HG03139 (cell line): ENCODE measurements at regions not wholly inside any gene's neighbourhood (a gene's known extent, or its start where the extent isn't known, plus 50 kb on each side); places are given as distances from the start of the nearest gene placed in this dataset.
A peak's percentile ranks its signal among the peaks of the same experiment; 100 is the strongest.
"Not testable (repeated sequence)": the region's sequence is repeated elsewhere in the genome, so short reads cannot be mapped to it uniquely, and the experiment has no call there.

ENCODE experiments used
- ATAC-seq: cut with Tn5 transposase; IDR thresholded peaks from one replicate; pipeline ENCODE4 v1.9.1; 2021; ENCODE audit not compliant: unreplicated experiment

DNA sequence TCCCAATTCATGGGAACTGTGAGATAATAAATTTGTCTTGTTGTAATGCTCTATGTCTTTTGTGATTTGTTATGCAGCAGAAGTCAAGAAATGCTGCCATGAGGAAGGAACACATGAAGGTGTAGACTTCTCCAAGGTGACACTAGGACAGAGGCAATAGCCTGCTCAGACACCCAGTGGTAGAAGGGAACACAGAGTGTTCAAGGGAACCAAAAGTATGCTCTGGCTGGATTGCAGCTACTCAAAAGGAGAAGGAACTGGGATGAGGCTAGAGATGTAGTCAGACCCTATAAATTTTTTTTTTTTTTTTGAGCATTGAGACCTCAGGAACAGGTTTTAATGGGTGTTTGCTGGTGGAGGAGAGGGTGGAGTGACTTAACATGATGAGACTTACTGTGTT, 232.5 kb downstream of the PARP8 start:
- ATAC-seq: no peak

DNA sequence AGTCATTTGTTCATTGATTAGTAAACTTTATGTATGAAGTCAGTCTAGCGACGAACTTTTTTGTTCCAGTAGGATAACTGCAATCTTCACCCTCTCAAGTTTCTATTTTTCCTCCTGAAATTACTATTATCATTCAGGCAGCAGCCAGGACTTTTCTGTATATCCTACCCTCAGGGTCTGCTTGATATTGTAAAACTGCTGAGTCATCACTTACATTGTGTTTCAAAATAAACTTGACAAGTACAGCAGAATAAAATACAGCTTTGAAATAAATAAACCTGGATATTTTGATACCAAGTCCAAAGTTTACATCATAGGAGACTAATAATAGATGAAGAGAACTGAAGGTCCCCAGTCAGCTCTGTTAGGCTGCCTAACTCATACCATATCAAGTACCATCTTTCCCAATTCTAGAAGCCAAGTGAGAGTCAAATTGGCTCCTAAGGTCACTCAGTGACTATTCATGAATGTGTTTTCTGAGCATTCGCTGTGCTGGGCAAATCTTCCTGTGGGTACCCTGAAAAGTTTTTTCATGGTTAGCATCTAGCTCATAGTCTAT, 234.6 kb downstream of the PARP8 start:
- ATAC-seq: no peak

DNA sequence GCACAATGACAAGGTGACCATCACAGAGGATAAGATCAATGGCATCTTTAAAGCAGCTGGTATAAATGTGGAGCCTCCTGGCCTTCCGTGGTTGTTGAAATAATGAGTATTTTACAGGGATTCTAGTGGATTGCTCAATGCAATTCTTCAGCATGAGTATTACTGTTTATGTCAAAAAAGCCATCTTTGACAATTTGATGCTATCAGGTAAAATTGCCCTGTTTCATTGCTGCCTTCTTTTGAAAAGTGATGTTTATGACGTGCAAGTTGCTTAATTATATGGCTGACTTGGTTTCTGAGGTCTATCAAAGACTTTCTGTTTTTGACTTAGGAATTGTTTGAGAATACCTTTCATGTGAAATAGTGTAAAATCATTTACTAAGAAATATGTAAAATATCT, 237.2 kb downstream of the PARP8 start:
- no peak for ATAC-seq

DNA sequence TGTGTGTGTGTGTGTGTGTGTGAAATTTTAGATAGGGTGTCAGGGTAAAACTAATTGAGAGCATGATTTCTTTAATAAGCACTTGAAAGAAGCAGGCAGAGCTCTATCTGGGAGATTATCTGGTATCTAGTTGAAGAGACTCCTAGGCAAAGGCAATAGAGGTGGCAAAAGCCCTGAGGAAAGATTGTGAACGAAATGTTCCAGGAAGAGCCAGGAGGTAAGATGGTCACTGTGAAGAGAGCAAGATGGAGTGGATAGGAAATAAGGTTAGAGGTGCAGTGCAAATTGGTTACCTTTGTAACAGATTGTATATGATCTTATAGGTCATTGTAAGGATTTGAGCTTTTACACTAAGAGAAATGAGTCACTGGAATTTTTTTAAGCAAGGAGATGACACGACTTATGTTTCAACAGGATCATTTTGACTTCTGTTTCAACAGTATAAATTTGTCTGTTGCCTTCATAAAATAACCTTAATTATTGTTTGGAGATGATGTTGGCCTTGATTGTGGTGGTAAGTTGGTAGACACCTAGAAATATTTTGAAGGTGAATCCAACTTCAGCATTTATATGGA, 239.6 kb downstream of the PARP8 start:
- ATAC-seq: no peak

DNA sequence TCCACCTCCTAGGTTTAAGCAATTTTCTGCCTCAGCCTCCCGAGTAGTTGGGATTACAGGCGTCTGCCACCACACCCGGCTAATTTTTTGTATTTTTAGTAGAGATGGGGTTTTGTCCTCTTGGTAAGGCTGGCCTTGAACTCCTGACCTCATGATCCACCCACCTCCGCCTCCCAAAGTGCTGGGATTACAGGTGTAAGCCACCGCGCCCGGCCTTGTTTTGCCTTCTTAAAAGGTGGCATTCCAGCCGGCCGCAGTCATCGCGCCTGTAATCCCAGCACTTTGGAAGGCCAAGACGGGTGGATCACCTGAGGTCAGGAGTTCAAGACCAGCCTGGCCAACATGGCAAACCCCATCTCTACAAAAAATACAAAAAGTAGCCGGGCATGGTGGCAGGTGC, 253.7 kb downstream of the PARP8 start:
- ATAC-seq: not testable (repeated sequence)

DNA sequence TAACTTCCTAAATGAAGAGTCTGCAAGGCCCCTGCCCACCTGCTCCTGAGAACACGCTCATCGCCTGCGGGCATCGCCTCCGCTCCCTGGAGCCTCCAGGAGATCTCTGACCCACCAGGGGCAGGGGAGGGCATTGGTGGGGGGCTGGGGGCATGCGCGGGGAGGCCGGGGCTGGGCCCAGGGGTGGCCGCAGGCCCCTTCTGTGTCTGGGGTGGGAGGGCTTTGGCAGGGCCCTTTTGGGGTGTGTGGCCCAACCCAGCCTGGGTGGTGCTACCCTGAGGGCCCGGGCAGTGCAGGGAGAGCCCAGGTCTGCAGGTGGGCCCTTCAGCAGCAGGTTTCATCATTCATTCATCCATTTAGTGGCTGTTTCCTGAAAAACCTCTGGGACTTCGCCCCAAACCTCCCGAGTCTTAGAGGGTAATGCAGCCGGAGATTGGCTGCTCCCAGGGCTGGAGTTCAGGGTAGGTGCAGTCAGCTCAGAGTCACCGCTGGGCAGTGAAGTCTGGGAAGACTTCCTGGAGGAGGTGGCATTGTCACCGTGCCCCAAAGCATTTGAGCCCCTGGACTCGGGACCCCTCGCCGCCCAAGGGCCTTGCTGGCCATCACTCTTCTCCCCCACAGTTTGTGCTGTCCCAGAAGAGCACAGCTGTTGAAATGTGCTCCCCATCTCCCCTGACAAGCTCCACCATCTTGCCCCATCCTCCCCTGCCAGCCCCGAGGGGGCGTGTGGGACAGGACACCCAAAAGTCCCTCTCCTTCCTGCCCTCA, 255.1 kb downstream of the PARP8 start:
- no peak for ATAC-seq

DNA sequence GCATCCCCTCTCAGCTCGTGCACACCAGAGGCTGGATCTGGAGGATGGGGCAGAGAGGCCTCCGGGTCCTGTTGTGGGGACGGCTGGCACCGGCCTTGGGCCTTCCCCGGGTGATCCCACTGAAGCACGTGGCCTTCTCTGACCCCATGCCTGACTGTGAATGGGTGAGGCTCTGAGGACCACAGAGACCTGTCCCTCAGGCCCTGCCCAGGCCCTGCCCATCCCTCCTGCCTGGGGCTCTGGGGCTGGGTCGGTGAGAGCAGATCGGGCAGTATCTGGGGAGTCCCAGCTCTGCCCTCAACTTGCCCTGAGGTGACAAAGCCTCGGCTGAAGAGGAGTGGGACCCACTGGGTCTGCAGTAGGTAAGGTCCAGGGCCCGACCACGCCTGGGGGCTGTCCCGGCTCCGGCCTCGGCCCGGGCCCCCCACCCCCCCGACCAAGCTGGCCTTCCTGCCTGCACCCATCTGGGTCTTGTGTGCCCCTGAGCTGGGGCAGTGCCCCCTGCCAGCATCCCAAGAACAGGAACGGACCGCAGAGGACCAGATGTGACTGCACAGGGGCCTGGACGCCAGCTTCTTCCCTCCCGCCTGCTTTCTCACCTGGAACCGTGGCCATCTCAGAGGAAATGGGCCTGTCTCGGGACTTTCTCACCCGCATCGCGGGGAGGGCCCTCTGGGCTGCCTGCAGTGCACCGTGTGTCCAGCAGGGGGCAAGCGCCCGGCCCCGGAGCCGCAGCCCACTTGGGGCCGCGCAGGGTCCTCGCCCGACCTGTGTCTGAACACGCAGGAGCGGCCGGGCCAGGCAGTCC, 255.9 kb downstream of the PARP8 start:
- ATAC-seq: not testable (repeated sequence)

DNA sequence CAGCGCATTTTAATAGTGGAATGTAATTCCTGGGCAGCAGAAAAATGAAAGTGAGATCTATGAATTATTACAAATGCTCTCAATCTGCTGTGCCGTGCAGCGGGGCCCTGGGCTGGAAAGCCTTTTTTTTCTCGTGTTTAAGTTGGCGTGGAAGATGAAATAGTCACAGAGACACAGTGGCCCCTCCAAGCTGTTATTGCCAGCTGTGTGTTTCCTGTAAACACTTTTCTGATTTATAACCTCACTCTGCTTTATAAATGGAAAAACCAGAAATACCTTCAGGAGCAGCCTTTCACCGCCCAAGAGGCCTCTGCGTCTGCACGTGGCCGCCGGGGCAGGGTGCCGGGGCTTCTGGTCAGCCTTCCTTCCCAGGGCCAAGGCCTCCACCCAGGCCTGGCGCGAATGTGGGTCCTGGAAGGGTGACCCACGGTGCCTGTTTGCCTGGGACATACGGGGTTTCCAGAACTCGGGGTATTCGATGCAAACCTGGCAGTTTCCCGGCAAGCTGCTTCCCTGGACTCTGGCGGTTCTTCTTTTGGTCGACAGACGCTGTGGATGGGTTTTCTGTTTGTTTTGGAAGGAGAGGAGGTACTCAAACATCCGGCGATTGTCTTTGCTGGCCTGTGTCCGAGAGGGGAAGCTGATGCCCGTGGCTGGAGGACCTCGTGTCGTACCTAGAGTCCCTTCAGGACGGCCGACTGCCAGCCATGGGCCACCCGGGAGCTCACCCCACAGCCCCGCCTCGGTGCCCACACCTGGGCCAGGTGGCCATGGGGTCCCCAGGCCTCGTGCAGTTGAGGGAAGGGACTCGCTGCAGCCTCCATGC, 256.7 kb downstream of the PARP8 start:
- ATAC-seq: no peak

DNA sequence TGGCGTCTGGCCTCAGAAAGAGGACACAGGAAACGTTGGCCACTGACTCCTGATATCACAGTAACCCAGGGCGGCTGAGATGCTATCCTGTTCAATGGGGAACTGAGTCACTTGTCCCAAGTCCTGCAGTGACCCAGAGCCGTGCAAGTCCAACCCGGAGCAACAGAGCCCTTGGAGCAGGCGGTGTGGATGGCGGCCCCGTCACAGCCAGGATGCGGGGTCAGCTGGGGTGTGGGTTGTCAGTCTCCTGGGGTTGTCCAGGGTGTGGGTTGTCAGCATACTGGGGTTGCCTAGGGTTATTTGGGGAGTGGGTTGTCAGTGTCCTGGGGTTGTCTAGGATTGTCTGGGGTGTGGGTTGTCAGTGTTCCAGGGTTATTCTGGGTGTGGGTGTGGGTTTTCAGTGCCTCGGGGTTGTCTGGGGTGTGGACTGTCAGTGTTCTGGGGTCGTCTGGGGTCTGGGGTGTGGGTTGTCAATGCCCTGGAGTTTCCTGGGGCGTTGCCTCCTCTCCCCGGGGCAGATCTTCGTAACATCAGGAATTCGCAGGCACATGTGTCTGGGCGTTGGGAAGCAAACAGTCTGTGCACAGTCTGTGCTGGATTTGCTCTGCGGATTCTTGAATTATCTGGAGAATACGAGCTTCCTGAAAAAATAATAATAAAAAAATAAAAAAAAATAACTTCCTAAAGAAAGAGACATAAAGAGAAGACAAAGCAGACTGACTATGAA, 257.5 kb downstream of the PARP8 start:
- ATAC-seq: no peak

DNA sequence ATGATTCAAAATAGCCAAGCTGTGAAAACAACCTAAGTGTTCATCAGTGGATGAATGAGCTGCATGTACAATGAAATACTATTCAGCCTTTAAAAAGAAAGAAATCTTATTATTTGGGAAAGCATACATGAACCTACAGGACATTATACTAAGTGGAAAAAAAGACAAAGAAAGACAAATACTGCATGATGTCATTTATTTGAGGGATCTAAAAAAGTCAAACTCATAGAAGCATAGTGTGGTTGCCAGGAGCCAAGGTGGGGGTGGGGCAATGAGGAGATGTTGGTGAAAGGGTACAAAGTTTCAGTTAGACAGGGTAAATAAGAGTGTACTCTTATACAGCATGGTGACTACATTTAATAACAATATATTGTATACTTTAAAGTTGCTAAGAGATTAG, 261.5 kb downstream of the PARP8 start:
- no peak for ATAC-seq

DNA sequence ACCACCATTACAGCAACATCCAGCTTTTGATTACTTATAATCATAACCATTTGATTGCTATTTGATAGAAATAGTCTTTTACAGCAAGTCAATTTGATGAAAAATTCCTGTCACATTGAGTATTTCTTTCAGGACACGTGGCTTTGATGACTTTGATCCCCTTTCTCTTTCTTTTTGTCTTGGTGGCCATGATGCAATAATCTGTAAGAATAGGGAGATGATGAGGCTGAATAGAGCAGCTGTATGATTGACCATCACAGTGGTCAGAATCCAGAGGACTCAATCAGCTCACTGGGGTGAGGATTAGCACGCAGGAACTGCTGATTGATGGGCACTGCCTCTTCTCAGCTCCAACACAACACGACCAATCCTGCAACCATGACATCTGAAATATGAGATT, 262.7 kb downstream of the PARP8 start:
- no peak for ATAC-seq

DNA sequence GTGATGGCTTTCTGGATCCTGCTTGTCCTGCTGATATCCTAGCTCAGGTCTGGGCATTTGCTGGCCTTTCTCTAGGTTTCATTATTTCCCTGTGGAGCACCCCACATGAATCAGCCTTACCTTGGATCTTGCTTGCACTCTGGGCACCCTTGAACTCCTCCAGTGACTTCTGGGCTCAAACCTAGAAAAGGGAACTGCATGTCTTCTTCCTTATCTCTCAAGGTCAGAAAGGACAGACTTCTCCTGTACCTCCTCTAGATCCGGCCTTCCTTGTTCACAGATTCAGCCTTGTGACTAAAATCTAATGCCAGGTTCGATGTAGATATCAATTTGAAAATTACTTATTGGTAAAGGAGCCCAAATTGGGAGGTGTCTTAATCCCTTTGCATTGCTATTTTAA, 267.9 kb downstream of the PARP8 start:
- no peak for ATAC-seq

DNA sequence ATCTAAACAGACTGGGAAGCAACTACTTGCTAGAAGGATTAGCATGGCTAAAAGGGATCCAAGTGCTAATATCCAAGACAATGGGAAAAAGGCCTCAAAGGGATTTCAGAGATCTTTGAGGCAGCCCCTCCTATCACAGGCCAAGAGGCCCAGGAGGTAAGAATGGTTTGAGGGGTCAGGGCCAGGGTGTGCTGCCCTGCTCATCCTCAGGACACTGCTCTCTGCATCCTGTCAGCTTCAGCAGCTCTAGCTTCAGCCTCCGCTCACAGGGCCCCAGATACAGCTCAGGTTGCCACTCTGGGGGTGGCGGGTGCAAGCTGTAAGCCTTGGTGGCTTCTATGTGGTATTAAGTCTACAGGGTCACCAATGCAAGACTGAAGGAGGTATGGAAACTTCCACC, 278.7 kb downstream of the PARP8 start:
- no peak for ATAC-seq

DNA sequence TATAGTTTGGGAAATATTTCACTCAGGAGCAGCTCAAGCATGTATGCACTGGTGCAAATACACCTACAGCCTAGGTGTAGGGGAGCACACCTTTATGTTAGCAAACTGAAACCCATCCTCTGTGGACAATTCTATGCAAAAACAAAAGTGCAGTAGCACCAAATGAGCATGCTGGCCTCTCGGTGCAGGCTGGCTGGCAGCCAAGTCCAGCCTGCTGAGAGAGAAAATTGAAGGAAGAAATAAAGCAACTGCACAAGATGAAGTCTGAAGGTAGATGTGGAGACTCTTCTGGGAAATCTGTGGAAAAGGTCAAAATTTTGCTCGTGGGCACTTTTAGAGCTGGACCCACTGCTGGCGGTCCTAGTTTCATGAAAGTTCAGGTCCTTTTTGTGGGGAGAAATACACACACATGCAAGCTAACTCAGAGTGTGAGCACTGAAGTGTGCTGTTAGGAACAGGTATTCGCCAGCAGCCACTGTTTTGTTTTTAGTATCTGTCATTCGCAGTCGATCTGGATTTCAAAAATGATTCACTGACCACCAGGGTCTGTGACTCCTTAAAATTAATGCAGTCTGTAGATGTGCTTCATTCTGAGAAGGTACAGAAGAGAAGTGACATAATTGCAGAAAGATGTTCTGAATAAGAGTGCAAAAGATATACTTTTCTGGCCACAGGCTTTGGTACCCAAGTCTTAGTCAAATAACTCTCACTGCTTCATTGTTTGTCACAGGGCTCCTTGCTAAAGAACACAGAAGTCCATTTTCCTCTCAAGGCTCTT, 281.7 kb downstream of the PARP8 start:
- no peak for ATAC-seq

DNA sequence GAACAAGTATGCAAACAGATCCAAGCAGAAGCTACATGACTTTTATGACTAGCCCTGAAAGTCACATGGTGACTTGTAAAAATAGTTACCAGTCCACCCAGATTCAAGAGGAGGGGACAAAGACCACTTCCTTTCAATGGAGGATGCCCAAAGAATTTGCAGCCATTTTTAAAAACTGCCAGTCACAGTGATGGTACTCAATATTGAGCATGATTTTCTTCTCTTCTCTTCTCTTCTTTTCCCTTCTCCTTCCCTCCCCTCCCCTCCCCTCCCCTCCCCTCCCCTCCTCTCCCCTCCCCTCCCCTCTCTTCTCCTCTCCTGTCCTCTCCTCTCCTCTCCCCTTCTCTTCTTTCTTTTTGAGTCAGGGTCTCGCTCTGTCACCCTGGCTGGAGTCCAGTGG, 286.9 kb downstream of the PARP8 start:
- ATAC-seq: no peak

DNA sequence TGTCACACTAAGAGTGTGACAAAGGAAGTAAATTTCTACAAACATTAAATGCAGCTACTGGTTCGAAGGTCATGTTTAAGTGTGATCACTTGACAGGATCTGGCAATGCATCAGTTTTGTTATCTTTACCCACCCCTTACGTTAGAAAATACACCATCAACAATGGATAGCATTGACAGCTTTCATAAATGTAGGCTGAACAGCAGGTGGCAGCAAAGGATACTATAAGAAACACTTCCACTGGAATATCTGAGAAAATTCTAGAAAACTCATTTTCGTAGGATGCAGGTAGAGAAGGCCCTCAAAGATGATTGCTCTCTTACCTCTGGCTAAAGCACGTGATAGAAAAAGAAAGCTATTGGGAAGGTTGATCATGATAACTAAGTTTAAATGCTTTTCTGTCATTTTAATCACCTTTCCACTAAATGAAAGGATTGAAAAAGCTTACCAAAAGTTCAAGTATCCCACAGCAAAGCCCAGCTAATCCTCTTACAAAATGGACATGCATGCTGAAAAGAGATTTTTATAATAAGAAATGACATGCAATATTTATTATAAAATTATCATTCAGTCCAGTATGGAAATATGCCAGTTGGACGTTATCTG, 292.5 kb downstream of the PARP8 start:
- no peak for ATAC-seq

DNA sequence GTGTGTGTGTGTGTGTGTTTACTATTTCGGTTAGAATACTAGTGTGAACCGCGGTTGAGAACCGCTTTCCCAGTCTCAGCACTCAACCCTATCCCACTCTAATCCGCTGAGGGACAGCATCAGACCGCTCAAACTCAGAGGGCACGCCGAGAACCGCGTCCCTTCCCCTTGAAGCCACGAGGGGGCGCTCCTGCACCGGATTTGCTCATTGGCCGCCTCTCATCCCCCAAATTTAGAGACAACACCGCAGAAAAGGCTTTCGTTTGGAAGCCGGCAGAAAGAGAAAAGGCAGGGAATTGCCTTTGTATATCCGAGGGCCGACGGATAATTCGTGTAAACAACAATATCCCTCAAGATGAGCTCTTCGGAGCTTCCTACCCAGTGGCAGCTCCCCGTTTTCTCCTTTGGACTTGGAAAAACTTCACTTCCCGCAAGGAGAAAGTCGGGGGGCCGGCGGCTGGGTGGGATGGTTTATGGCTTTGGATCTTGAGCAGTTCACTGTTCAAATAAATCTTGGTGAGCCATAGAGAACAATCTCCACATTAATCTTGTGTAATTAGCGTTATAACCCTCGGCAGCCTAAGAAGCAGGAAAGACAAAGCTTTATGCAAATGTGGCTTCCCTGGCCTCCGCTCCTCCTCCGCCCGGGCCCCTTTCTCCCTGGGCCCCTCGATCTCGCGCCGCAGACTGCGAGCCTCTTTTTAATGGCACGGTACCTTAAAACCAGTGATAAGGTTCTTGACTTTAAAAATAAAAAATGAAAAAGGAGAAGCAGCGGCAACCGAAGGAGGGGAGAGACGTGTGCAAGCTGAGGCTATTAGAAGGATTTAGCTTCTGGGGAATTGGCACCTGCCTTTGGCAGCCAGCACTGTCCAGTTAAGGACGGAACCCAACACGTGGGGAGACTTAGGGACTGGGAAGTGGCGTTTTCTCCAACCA, 296.8 kb downstream of the PARP8 start:
- ATAC-seq: peak; percentile 84
